DND-41 (cell line): ENCODE measurements at regions not wholly inside any gene's neighbourhood (a gene's known extent, or its start where the extent isn't known, plus 50 kb on each side); places are given as distances from the start of the nearest gene placed in this dataset.

Experiments
- ATAC-seq: fragments of 200-7000 bp; cut with Tn5 transposase; 3 replicates; pipeline ENCODE4 v1.9.1; 2021; ENCODE audit warnings: low read depth; ENCODE audit not compliant: insufficient read depth
- DNase-seq: peaks from one replicate; pipeline ENCODE4 v3.0.0-alpha.2; 2020
- H2AFZ ChIP-seq: 2 replicates; pipeline ENCODE4 v1.6.0; 2012; ENCODE audit warnings: low read depth, low read length
- H3K27ac ChIP-seq: 2 replicates; pipeline ENCODE4 v1.5.1; 2012; ENCODE audit warnings: low read length, inconsistent platforms
- H3K27me3 ChIP-seq: fragments of 200-600 bp; sonication (generic); 2 replicates; pipeline ENCODE4 v1.6.0; 2012; ENCODE audit warnings: low read length, mild to moderate bottlenecking, inconsistent platforms; ENCODE audit not compliant: insufficient read depth, poor library complexity
- H3K36me3 ChIP-seq: 2 replicates; pipeline ENCODE4 v1.5.1; 2012; ENCODE audit warnings: low read length, inconsistent platforms; ENCODE audit not compliant: insufficient read depth
- H3K4me1 ChIP-seq: 2 replicates; pipeline ENCODE4 v1.5.1; 2012; ENCODE audit warnings: mild to moderate bottlenecking, low read length; ENCODE audit not compliant: insufficient read depth
- H3K4me2 ChIP-seq: 2 replicates; pipeline ENCODE4 v1.6.0; 2012; ENCODE audit warnings: mild to moderate bottlenecking, moderate library complexity, low read length, inconsistent platforms; ENCODE audit not compliant: insufficient read depth
- H3K4me3 ChIP-seq, 2 experiments: fragments of 200-600 bp in 1 of 2; shearing (Covaris generic) in 1 of 2; 2 replicates each; pipeline ENCODE4 v1.5.1; 2012 to 2016; ENCODE audit warnings: inconsistent platforms in 2 of 2, low read length in 2 of 2, mild to moderate bottlenecking in 2 of 2, low read depth in 1 of 2, moderate library complexity in 1 of 2
- H3K79me2 ChIP-seq: 2 replicates; pipeline ENCODE4 v1.6.0; 2012; ENCODE audit warnings: low read length, inconsistent platforms; ENCODE audit not compliant: insufficient read depth
- H3K9ac ChIP-seq: 2 replicates; pipeline ENCODE4 v1.6.0; 2012; ENCODE audit warnings: low read depth, mild to moderate bottlenecking, inconsistent platforms, low read length, moderate library complexity
- H3K9me3 ChIP-seq: 2 replicates; pipeline ENCODE4 v1.5.1; 2012; ENCODE audit warnings: low read length, moderate library complexity, mild to moderate bottlenecking, inconsistent platforms; ENCODE audit not compliant: insufficient read depth, severe bottlenecking
- H4K20me1 ChIP-seq: 2 replicates; pipeline ENCODE4 v1.6.0; 2012; ENCODE audit warnings: low read length; ENCODE audit not compliant: insufficient read depth
- EZH2 ChIP-seq: IDR thresholded peaks from 3 replicates; pipeline ENCODE4 v1.6.1; 2012; ENCODE audit warnings: borderline replicate concordance, low read depth, mild to moderate bottlenecking, moderate library complexity, low read length, inconsistent platforms; ENCODE audit not compliant: severe bottlenecking
- TF ChIP-seq, protein P1 (sequence below): IDR thresholded peaks from 2 replicates; pipeline ENCODE4 v1.5.1; 2012; ENCODE audit warnings: borderline replicate concordance, low read length, moderate library complexity, mild to moderate bottlenecking; ENCODE audit not compliant: poor library complexity, severe bottlenecking; ENCODE audit errors: extremely low read depth

GRCh38 chr5:116881921-116882531, 307.4 kb upstream of the SEMA6A start:
- Histone ChIP-seq H3K4me2 (no peak overlapping the region), H3K4me1 (no peaks in the 10 kb centered on the region), H2AFZ (no peak overlapping the region), H3K27me3 (no peaks in the 10 kb centered on the region), H3K4me3 (no peak overlapping the region), H3K36me3 (no peaks in the 10 kb centered on the region), H4K20me1 (no peaks in the 10 kb centered on the region), H3K9ac (no peak overlapping the region), H3K9me3 (no peaks in the 10 kb centered on the region), H3K79me2 (no peaks in the 10 kb centered on the region), H3K27ac (no peak overlapping the region)
- TF ChIP-seq, protein P1, sequence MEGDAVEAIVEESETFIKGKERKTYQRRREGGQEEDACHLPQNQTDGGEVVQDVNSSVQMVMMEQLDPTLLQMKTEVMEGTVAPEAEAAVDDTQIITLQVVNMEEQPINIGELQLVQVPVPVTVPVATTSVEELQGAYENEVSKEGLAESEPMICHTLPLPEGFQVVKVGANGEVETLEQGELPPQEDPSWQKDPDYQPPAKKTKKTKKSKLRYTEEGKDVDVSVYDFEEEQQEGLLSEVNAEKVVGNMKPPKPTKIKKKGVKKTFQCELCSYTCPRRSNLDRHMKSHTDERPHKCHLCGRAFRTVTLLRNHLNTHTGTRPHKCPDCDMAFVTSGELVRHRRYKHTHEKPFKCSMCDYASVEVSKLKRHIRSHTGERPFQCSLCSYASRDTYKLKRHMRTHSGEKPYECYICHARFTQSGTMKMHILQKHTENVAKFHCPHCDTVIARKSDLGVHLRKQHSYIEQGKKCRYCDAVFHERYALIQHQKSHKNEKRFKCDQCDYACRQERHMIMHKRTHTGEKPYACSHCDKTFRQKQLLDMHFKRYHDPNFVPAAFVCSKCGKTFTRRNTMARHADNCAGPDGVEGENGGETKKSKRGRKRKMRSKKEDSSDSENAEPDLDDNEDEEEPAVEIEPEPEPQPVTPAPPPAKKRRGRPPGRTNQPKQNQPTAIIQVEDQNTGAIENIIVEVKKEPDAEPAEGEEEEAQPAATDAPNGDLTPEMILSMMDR: no peak
- TF ChIP-seq EZH2: no peak
- DNase-seq (no peak), ATAC-seq (no peak)

DNA sequence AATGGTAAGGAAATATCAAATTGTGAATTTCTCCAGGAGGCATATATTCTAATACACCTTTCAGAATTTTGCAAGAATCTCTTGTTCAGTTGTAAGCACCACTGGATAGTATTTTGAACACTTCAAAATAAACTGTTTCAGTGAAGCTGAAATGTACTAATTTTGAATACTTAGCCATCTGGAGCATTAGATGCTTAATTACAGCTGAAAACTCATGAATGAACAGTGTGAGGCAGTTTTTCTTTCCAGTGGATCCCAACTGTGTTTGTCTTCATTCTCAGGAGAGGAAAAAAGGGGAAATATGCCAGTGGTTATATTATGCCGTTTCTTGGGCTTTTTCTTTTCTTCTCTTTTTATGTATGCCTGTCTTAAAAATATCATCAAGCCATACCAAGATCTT, 306.0 kb upstream of the SEMA6A start:
- Histone ChIP-seq H3K79me2 (no peaks in the 10 kb centered on the region), H3K27me3 (no peaks in the 10 kb centered on the region), H3K4me2 (no peak overlapping the region), H3K4me1 (no peaks in the 10 kb centered on the region), H3K9ac (no peak overlapping the region), H3K4me3 (no peak overlapping the region), H3K9me3 (no peaks in the 10 kb centered on the region), H3K36me3 (no peaks in the 10 kb centered on the region), H2AFZ (no peak overlapping the region), H4K20me1 (no peaks in the 10 kb centered on the region), H3K27ac (no peak overlapping the region)
- TF ChIP-seq EZH2: no peak
- TF ChIP-seq, protein P1: no peak
- no peak for ATAC-seq
- DNase-seq: no peak

DNA sequence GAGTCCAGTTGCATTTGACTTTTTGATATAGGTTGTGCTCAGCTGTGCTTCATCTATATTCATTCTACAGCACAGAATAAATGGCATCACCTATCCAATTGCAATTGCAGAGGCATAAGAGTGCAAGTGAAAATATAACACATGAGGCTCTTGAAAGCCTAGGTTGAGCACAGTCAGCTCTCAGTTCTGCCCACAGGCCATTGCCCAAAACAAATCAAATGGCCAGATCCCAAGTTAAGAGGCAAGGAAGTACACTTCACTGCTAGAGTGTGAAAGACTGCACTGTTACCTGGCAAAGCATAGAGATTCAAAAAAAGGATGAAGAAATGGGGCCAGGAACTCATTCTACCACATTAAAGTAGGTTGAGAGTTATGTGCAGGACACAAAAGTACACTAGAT, 305.5 kb upstream of the SEMA6A start:
- H3K4me1 ChIP-seq: no peaks in the 10 kb centered on the region
- H3K36me3 ChIP-seq: no peaks in the 10 kb centered on the region
- H4K20me1 ChIP-seq: no peaks in the 10 kb centered on the region
- DNase-seq (no peak), ATAC-seq (no peak)
- no peak overlapping the region for H3K4me2 ChIP-seq
- no peak overlapping the region for H2AFZ ChIP-seq
- H3K9ac ChIP-seq: no peak overlapping the region
- no peaks in the 10 kb centered on the region for H3K9me3 ChIP-seq
- H3K79me2 ChIP-seq: no peaks in the 10 kb centered on the region
- H3K4me3 ChIP-seq: no peak overlapping the region
- H3K27me3 ChIP-seq: no peaks in the 10 kb centered on the region
- no peak overlapping the region for H3K27ac ChIP-seq
- no peak for TF ChIP-seq EZH2

DNA sequence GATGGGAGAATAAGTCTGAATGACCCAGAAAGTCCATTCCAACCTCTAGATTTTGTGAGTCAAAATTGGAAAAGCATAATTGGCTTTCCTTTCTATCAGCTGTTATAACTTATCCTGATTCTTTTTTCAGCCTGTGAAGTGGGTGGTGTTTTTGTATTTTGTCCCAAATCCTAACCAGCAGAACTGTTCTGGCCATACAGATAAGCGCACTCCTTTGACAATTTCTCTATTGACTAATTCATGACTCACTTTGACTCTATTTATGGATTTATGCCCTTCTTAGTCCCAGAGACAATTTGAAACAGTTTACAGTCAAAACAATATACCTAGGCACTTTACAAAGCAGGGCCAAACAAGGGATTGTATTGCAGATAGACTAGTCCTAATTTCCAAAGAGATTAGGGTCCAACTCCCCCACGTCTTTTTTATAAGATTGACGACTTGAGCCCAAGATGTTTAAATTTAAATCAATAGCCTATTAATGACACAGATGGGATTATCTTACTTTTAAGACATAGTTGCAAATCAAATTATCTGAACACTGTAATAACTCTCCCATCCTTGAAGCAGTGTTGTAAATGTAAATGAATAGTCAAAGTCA, 301.7 kb upstream of the SEMA6A start:
- TF ChIP-seq, protein P1: no peak
- Histone ChIP-seq H3K27ac (no peak overlapping the region), H4K20me1 (no peaks in the 10 kb centered on the region), H3K36me3 (no peaks in the 10 kb centered on the region), H3K4me3 (no peak overlapping the region), H3K4me2 (no peak overlapping the region), H2AFZ (no peak overlapping the region), H3K27me3 (no peaks in the 10 kb centered on the region), H3K4me1 (no peaks in the 10 kb centered on the region), H3K9me3 (no peaks in the 10 kb centered on the region), H3K9ac (no peak overlapping the region), H3K79me2 (no peaks in the 10 kb centered on the region)
- DNase-seq (no peak), ATAC-seq (no peak)
